GM18508 (cell line): ENCODE measurements at regions not wholly inside any gene's neighbourhood (a gene's known extent, or its start where the extent isn't known, plus 50 kb on each side); places are given as distances from the start of the nearest gene placed in this dataset.

Experiments
- ATAC-seq: cut with Tn5 transposase; IDR thresholded peaks from one replicate; pipeline ENCODE4 v1.9.1; 2021; ENCODE audit warnings: moderate number of reproducible peaks; ENCODE audit not compliant: insufficient read depth, unreplicated experiment

DNA sequence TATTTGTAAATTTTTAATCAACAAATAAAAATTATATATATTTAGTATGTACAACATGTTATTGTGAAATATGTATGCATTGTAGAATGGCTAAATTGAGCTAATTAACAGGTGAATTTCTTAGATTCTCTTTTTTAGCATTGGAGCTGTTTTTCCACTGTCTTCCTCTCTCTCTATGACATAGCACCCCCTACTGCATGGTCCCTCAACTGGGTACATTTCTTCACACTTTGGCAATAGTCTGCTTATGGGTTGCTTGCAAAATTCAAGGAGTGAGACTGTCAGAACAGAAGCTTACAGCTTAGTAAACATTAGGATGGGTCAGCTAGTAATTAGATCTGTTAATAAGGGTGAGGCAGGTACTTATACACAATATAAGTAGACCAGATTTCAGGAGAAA lies 658.5 kb upstream of the MGAT4C start:
- no peak for ATAC-seq

DNA sequence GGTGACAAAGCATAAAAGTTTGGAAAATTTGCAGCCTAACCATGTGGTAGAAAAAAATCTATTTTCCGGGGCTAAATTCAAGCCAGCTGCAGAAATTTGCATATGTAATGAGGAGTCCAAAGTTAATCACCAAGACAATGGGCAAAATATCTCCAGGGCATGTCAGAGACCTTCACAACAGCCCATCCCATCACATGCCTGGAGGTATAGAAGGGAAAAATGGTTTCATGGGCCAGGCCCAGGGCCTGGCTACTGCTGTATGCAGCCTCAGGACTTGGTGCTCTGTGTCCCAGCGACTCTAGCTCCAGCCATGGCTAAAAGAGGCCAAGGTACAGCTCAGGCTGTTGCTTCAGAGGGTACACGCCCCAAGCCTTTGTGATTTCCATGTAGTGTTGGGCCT lies 655.8 kb upstream of the MGAT4C start:
- ATAC-seq: no peak

DNA sequence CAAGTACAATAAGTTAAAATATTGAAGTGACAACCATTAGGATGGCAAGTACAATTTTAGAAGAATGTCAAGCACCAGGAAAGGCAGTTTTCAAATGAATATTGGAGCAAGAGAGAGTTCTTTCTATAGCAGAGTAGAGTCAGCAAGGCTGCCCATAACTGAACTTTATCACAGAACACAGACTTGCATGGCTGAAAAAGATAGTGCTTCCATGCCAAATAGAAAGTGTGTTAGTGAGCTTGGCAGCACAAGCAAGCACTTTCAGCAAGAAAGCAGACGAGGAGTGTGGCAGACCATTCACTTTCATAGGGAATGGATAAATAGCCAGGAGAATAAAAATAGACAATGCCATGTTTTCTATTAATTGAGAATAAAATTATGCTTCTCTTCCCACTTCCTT lies 647.0 kb upstream of the MGAT4C start:
- no peak for ATAC-seq

DNA sequence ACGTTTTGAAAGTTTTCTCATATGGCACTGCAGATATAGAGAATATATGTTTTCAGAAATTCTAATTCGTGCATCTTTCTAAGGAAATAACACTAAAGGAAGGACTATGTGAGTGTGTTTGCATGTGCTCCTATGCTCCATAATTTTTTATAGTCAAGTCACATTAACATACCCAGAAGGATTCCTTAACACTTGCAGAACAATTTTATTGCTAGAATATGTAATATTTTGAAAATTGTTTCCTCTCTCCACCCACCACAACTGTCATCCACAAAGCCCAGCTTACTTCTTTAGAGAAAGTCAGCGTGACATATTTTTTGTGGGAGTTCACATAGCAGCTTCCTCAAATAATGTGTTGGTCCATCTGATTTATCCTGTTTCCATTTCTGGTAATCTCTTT lies 604.6 kb upstream of the MGAT4C start:
- no peak for ATAC-seq

DNA sequence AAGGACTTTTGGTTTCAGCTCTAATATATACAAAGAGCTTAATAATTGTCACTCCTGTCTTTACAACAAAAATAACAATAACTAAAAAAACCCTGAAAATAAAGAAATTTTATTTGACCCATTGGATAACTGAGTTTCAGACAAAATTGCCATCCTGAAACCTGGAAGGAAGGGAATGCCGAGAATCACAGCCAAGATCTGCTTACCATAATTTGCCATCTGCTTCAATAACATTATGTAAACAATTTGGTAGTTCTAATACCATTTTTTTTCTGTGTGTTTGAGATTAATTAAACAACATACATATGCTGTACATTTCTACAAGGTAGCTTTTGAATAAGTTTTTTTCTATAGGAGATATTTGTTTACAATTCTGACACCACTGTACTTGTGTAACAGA lies 596.3 kb upstream of the MGAT4C start:
- ATAC-seq: no peak

DNA sequence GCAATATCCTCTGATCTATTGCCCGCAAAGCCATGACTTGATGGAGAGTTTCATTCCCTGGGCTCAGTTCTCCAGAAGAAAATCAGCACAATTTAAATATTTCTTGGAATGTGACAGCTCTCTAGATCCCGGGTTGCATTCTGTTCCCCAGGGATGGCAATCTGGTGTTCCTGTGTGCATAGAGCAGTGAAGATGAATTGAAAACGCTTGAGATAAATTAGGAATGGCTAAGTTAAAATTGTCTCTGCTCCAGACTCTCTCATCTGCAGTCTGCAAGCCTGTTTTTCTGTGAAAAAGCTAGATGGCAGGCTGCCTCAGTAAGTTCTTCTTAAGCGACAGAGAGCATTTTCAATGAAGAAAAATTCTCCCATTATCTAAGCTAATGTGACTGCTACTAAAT lies 582.5 kb upstream of the MGAT4C start:
- no peak for ATAC-seq

DNA sequence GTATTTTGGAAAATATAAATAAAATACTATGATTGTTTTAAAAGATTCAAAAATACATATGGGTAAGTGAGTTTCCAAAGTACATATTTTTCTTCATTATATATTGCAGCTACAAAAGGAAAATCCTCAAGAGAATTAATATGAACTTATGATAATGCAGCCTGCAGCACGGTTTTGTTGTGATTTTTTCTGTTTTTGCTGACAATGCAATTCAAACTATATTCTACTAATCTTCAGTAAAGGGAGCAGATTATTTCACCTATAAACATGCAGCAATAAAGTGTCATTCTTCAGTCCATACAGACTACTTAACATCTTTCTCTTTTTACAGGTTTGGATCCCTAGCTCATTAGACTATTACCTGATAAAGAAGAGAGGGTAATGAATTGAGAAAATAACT lies 582.1 kb upstream of the MGAT4C start:
- no peak for ATAC-seq

DNA sequence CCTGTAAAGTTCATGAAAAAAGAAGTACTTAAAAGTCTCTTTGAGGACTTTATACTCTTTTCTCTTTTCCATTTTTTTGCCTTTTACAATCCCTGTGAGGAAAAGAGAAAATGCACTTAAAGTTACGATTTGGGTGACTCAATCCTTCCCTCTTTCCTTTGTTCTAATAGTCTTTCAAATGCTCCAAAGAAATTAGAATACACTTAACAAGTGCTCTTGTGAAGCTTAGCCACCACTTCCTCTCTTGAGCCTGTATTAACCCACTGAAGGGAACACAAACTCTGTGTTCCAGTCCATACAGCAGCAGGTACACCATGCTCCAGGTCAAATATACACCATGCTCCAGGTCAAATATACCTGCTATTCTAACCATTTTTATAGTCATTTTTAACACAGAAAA lies 581.1 kb upstream of the MGAT4C start:
- no peak for ATAC-seq

DNA sequence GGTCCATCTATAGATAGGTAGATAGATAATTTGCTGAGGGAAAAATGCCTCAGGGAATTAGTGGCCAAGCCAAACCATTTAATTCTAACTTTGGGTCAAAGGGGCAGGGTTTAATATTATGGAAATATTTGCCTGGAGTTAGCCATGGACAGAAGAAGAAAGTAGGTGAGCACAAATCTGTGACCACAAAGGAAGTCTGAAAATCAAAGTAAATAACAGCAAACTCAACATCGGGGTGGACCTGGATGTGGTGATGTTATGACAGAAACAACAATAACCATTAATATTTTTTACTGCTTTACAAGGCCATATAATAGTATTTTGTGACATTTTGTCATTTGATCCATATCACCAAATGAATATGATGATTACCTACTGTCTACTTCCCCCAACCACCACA lies 578.0 kb upstream of the MGAT4C start:
- no peak for ATAC-seq

DNA sequence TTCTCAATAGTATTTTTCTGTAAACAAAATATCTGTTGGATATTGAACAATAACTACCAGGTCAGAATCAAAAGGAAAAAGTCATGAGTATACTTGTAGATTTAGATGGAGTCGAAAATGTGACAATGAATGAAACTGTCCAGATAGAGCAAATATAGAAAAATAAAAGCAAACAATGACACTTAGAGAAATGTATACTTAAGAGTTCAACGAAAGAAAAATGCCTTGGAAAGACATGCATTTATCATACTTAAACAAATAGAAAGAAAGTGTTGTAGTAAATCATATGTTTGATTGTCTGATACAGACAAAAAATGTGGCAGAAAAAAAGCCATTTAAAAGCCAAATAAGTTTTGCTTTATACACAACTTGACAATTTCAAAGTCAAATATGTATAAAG lies 571.2 kb upstream of the MGAT4C start:
- no peak for ATAC-seq

DNA sequence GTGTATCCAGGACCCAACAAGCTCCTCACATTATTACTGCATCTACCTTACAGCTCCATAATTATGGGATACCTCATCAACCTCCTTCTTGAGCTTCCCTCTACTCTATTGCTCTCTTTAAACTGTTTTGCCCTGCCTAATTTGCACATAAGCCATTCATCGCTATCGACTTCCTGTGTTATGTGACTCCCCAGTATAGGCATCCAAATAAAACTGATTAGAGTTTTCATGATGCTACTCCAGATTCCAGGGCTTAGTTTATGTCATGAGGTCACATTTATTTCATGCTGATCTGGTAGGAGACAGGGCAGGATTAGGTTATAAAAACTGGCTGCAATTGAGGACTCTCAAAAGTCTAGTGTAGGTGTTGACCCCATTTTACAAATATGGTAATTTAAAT lies 569.9 kb upstream of the MGAT4C start:
- ATAC-seq: no peak

DNA sequence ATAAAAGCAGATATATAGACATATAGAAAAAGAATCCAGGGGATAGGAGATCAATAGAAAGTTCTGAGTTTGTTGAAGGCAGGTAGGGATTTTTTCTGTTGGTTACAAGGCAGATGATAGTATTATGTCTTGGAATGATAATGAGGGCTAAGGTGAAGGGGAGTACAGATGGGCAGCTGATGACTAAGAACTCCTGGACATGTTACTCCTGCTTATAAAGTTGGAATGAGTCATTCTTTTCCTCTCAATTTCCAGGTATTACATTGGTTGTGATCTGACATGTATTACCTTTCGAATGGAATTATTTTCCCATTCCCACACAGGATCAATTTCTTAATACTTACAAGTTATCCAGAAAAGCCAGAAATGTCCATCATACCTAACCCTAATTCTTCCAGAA lies 545.2 kb upstream of the MGAT4C start:
- no peak for ATAC-seq

DNA sequence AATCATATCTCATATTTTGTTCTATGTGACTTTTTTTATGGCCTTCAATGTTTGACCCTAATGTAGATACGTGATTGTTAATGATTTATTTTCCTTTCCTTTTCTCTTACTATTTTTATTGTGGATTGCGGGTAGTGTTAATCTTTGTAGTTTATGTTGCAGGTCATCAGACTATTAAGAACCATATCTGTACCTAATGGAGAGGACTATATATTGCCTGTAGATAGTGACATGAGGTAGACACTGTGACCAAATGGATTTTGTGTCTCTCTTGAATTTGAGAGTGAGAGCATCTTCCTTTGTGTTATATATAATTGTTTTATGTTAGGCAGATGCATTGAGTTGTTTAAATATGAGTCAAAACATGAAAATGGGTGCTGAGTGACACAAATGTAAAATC lies 543.4 kb upstream of the MGAT4C start:
- no peak for ATAC-seq

DNA sequence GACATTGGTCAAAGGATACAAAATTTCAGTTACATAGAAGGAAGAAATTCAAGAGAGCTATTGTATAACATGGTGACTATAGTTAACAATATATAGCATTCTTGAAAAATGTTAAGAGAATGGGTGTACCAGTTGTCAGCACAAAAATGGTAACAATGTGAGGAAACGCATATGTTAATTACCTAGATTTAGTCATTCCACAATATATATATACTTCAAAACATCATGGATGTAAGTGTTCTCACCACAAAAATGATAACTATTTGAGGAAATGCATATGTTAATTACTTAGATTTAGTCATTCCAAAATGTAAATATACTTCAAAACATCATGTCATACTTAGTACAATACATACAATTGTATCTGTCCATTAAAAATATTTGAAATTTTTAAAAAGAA lies 540.4 kb upstream of the MGAT4C start:
- ATAC-seq: no peak

DNA sequence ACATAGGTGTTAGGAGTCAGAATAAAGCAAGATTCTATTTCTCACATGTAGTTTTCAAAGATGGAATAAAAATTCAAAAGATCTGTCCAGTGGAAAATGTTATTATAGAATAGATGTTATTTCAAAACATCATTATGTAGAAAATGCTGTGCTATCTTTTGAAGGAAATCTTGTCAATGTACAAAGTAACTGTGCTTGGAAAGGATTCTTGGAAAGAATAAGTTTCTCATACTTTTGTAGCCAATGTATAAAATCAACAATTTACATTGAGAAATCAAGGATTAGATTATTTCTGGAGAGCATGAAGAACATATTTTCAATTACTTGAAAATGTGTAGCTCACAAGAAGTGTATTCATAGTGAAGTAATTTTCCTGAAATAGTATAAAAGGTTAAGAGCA lies 532.5 kb upstream of the MGAT4C start:
- ATAC-seq: no peak

DNA sequence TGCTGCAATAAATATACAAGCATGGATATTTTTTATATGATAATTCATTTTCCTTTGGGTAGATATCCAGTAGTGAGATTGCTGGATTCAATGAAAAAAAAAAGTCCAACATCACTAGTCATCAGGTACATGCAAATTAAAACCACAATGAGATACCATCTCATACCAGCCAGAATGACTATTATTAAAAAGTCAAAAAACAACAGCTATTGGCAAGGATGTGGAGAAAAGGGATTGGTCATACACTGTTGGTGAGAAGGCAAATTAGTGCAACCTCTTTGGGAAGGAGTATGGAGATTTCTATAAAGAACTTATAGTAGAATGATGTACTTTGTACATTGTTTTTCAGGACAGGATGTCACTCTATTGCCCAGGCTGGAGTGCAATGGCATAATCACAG lies 531.2 kb upstream of the MGAT4C start:
- no peak for ATAC-seq

DNA sequence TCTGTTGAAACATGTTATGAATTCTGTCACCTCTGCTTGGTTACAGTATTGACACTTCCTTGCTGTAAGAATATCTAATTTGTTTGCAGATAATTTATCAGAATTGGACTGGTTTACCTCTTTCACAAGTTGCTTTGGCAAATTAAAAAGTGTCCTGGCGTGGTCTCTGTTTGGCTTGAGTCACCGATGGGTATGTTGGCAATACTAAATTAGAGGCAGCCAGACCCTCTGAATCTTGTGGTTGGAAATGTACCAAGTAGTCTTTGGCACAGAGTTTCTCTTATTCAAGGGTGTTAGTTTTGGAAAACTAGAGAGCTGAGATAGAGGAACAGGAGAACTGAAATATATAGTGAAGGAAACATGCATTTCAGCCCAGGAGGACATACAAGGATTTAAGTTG lies 521.1 kb upstream of the MGAT4C start:
- ATAC-seq: no peak

DNA sequence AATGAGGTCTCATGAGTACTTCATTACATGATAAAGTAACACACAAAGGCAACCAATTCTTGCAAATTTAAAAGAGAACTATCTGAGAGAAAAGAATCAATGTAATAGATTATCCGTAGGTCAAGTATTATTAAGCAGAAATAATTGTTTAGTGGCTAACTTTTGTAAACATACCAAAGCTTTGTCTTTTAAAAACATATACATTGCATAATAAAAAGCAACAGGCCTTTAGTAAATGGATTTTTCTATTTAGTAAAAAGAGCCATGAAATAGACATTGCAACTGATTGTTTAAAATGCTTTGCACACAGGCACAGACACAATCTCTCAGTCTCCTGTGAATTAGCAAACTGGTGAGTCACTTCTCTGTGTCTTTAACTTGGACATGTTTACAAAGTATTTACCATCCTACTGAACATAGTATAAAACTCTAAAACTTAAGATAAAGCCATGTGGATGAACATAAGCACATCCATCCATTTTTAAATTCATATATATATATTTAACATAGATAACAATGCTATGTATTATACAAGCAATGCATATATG lies 518.7 kb upstream of the MGAT4C start:
- no peak for ATAC-seq

DNA sequence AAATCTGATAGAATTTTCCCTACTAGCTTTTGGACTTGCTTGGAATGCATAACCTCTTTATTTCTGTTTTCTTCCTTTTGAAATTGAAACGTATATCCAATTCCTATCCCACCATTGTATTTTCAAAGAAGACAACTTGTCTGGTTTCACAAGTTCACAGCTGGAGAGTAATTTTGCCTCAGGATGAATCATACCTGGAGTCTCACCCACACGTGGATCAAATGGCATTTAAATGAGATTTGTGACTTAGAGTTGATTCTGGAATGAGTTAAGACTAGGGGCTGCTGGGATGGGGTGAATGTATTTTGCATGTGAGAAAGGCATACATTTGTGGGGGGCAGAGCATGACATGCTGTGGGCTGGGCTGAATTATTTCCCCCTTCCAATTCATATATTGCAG lies 516.5 kb upstream of the MGAT4C start:
- no peak for ATAC-seq

DNA sequence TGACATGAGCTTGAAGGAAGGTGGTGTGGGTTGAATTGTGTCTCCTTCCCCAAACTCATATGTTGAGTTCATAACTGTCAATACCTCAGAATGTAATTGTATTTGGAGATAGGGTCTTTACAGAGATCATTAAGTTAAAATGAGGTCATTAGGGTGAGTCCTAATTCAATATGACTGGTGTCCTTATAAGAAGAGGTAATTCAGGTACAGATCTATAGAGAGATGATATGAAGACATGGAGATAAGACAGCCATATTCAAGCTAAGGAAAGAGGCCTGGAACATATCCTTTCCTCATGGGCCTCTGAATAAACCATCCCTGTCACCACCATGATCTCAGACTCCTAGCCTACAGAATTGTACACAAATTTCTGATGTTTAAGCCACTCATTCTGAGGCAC lies 514.7 kb upstream of the MGAT4C start:
- no peak for ATAC-seq

DNA sequence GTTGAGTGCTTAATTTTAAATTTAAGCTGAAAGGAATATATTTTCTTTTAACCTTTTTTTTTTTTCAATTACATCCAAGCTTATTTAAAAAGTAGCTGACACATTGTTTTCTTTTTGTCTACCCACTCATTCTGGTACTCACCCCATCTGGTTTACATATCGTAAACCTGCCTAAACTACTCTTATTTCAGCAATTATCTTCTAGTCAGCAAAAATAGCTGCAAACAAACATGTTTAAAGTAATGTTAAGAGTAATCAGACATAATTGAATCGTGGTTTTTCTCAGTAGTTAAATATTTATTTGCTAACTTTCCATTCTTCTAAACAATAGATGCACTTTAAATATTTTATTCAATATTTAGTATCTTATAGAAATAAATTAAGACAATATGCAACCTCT lies 492.7 kb upstream of the MGAT4C start:
- ATAC-seq: no peak

DNA sequence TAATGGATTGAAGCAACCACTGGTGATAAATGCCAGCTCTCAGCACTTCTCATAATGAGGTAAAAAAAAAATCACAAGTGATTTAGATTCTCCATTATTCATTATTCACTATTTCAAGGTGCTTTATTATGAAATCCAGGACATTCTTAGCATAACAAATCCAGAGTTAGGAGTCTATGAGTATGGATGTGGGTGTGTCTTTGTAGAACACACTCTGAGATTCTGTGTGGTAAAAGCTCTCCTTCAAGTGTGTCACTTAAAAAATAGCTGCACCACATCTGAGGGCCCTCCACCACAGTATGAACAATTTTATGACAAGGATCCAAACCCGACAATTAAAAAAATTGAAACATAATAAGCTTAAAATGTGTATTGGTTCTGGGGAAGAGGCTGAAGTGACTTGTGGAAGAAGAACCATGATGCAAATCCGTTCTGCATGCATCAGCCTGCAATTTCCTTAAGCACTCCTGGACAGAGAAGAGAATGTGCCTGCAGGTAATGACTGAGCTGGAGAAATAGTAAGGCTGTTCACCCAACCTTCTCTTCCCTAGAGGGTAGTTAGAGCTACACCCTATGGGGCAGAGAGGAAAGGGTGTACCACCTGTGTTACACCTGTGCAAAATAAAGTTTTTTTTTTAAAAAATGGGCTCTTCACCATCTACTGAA lies 488.5 kb upstream of the MGAT4C start:
- ATAC-seq: no peak
